HG03521 (cell line): ENCODE measurements at regions not wholly inside any gene's neighbourhood (a gene's known extent, or its start where the extent isn't known, plus 50 kb on each side); places are given as distances from the start of the nearest gene placed in this dataset.

Experiments used
- ATAC-seq: cut with Tn5 transposase; IDR thresholded peaks from one replicate; pipeline ENCODE4 v1.9.1; 2021; ENCODE audit warnings: mild to moderate bottlenecking, moderate library complexity; ENCODE audit not compliant: unreplicated experiment

DNA sequence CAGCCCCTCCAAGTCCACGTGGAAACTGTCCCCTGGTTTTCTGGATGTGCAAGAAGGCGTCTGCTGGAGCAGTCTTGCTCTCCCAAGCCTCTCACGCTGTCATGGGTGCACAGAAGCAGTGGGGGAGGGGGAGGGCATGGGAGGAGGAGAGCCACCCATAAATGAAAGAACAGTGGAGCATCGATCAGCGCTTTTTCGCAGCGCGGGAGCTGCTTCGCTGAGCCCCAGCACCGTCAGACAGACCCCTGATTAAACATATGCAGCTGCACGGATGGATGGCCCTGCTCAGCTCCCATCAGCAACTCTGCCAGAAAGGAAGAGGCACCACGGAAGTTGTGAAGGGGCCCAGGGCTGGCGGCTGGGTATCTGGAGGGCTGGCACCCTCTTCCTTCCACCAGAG is 264.9 kb downstream of the UQCRFS1 start:
- no peak for ATAC-seq

DNA sequence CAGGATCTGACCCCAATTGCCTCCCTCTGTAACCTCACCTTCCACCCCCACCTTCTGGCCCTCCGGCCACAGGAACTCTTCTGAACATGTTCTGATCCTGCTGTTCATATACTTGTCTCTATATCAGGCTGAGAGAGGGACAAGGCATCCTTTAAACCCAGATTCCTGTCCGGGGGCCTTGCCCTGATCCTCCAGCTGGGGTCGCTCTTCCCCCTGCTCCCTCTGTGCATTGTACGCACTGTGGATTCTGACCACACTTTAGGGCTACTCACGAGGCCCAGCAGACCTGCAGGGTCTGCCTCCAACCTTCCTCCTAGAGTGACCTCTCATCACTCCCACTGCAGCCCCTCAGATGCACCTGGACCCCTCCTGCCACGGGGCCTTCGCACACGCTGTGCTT is 269.3 kb downstream of the UQCRFS1 start:
- no peak for ATAC-seq

DNA sequence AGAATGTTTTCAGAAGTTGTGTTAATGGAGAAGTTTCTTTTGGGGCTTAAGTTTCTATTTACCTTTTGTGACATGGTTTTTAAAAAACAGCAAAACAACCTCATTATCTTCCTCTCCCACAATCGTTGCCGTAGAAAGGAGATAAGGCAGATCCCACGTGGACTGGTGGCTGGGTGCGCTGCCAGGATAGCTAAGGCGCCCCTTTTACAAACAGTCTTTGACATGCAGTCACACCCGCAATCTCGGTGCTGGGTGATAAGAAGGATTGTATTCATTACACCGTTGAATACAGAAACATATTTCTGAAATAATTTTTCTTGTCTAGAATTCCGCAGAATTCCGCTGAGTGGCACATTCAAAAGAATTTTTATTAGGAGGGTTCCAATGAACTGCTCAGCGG is 271.1 kb downstream of the UQCRFS1 start:
- no peak for ATAC-seq

GRCh38 chr19:28940751-28941500 is 272.0 kb downstream of the UQCRFS1 start:
- ATAC-seq = no peak

- no peak for ATAC-seq
Measured at GRCh38 chr19:28939236-28939635, 273.7 kb downstream of the UQCRFS1 start.

DNA sequence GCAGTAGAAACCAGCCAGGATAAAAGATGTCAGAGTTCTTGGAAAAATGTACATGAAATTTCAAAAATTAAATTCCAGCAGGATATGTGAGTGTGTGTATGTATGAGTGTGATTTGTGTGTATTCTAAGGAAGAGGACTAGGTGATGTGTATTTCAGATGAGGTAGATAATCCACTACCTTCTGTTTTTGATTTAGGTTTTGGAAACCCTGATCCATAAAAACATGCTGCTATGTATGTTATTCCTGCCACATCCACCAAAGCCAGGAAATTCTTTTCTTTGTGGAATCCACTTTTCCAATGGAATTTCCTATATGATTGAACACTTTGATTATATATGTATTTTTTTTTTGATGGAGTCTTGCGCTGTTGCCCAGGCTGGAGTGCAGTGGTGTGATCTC is 276.9 kb downstream of the UQCRFS1 start:
- ATAC-seq = no peak

DNA sequence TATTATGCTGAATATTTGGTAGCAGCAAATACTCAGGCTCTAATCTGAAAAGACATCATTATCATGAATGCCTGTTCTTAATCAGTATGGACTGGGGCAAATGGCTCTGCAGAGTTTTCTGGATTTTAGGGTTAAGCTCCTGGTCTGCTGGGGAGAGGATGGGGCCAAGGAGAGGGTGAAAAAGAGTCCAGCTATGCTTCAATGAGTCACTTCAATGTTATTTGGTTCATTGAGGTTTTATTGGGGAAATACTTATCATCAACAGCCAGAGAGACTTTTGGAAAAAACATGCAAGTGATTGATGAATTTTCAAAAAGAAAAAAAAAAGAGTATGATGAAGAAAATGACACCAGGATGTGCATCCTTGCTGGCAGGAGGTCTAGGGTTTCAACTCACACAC is 278.3 kb downstream of the UQCRFS1 start:
- ATAC-seq = no peak

DNA sequence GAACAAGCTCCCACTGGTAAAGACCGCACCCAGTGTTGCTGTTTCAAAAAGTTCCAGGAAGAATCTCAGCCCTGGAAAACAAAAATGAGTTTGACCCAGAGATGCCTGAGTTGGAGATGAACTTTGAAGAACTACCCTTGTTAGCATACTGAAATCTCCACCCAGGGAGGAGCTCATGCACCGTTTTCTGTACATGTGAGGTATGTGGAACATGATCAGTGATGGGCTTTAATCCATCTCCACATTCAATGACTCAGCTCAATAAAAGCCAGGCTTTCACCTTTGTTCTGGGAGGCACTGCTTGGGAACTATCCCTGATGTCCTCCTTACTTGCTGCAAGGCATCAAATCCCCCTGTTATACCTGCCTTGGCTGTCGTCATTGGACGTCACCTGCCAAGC is 279.9 kb downstream of the UQCRFS1 start:
- no peak for ATAC-seq

DNA sequence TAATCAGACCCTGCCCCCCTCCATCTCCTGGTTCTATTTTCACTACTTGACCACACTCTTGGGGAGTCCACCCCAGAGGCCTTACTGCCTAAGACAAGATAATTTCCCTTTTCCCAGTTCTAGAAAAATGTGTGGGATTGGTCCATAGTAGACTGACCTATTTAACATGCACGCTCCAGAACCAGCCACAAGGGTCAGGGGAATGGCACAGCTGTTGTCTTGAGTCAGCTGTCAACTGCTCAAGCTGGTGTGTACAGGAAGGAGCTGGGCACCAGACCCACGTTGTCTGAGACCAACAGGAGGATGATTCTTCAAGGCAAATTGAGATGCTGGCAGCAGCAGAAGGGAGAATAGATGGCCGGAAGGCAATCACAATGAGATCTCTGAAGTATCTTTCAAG is 280.5 kb downstream of the UQCRFS1 start:
- ATAC-seq = no peak

DNA sequence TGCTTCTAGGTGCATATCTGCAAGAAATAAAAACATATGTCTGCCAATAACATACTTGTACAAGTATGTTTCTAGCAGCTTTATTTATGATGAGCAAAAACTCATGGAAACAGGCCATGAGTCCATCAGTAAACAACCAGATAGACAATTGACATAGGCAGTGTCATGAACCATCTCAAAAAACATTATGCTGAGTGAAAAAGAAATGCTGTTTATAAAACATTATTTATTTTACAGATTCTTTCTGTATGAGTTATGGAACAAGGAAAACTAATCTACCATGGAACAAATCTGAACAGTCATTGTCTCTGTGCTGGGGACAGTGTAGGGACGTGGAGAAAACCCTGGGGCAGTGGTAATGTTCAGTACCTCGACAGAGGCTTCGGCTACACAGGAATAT is 283.9 kb downstream of the UQCRFS1 start:
- ATAC-seq = no peak

DNA sequence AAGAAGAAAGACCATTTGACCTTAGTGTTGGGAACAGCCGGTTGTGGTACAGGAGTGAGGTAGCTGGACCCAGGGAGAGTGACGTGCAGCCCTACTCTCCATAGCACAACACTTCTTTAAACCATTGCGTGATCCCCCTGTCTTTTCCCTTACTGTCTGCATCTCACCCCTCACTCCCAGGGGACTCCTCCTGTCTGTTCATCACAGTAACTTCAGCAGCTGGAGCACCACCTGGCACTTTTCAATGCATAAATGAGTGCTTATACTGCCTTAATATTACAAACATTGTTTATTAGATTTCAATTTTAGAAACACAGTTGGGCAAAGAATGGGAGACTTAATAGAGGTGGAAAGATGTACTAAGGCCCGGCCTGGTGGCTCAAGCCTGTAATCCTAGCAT is 285.5 kb downstream of the UQCRFS1 start:
- ATAC-seq = no peak

DNA sequence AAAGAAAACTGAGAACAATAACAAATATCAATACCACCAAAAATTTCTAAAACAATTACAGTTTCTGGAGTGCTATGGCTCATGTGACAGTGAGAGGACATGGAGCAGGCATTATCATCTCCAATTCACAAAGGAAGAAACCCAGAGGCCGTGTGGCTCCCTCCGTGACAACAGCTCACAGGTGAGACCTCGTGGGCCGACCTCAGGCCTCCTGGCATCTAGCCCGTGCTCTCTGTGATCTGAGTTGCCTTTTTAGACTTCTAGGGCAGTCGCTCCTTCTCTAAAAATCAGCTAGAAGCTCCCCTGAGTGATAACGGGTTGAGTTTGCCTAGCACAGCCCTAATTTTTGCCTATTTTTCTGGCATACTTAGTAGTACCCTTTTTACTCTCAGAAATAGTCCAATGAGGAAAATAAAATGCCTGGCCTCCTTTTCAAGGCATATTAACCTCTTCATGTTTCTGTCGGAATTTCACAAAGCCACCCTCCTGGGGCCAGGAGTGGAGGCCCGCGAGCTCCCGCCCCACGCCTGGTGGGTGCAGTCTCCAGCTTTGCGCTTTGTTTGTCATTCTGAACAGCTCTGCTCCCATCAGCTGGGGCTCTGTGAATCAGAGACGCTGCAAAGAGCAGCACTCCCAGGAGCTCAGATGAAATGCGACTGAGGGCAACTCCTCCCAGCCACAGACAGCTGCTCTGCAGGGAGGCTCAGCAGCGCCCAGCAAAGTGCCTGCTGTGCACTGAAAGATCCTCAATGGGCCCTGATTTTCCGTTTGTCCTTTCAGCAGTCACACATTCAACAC is 292.5 kb downstream of the UQCRFS1 start:
- no peak for ATAC-seq

DNA sequence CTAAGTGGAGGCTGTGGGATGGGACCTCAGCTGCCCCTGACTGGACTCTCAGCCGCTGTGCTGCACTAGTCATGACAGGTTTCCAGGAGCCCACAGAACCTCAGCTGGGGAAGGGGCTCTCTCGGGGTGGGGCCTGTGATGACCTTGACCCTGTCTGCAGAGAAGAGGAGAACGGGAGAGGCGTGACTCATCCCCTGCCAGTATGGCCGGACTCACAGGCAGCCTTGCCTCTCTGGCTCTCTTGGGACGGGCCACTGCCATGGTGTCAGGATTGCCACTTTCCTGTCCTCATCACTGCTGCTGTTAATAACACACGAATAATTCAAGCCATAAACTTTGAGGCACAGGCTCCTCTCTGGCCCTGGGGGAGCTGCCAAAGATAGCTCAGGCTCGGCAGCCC is 295.3 kb downstream of the UQCRFS1 start:
- no peak for ATAC-seq

- ATAC-seq = no peak
Measured at GRCh38 chr19:28915737-28916460, 297.1 kb downstream of the UQCRFS1 start.

GRCh38 chr19:28915202-28915601 is 297.7 kb downstream of the UQCRFS1 start:
- no peak for ATAC-seq

DNA sequence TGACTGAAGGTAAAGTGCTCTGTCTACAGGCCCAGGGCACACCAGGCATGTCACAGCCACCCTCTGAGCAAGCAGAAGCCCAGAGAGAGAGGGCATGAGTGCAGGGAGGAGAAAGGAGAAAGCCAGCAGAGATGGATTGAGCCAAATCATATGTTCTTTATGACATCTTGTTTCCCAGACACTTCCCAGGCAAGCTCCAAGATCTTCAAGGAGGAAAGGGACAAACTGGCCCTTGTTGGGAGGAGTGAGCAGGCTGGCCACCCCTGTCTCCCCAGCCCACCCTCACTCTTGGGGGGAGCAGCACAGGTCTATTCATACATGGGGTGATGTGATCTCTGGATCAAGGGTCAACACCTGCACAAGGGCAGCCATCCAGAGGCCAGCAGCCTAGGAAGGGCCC is 298.8 kb downstream of the UQCRFS1 start:
- no peak for ATAC-seq

DNA sequence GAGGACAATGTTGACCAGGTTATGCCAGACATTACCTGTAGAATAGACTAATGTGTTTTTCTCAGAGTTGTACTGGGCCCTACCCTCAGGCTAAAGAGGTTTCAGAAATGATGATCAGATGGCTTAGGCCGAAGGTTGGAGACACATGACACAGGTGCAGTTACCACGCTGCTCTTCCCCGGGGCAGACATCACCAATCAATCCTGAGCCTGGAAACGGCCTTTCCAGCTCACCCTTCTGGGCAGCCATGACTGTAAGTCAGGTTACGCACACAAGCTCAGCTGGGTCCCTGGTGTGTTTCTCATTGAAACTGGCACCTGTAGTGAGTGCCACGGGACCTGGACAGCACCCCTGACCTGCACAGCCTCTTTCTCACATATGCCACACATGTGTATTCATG is 299.3 kb downstream of the UQCRFS1 start:
- ATAC-seq = no peak

GRCh38 chr19:28908941-28909340 is 304.0 kb downstream of the UQCRFS1 start:
- ATAC-seq = no peak

DNA sequence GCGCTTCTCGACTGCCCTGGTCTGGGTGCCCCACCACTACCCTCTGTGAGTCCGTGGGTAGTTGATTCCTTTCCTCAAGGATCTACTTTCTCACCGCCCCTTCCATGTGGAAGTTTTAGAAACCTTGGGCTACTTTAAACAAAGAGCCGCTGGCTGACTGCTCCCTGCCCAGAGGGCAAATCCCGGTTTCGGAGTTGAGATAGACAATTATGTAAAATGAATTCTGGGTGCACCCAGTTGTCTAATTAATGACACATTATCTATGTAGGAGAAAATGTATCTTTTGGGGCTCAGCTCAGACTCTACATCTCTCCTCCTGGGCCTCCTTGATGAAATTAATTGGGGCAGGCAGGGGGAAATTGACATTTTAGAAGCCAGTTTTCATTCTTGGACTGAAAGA is 305.4 kb downstream of the UQCRFS1 start:
- no peak for ATAC-seq

GRCh38 chr19:28905996-28906395 is 307.0 kb downstream of the UQCRFS1 start:
- no peak for ATAC-seq

GRCh38 chr19:28899703-28900102 is 313.2 kb downstream of the UQCRFS1 start:
- ATAC-seq = no peak

DNA sequence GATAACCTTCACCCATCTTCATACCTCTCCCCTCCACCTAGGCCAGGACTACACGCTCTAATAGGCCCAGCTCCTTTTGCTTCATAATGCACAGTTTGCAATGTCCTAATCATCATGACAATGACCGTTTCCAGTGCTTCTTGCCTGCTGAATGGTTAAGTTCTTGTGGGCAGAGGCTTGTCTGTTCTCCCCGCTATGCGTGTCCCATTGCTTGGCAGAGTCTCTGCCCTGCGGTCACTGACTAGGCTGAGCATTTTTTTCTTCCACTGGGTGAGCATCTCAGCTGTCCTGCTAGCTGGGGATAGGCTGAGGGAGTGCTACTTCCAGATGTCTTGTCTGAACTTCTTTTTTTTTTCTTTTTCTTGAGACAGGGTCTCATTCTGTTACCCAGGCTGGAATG is 314.7 kb downstream of the UQCRFS1 start:
- ATAC-seq = no peak
